ENCODE measurements at regions not wholly inside any gene's neighbourhood (a gene's known extent, or its start where the extent isn't known, plus 50 kb on each side); places are given as distances from the start of the nearest gene placed in this dataset.

DNA sequence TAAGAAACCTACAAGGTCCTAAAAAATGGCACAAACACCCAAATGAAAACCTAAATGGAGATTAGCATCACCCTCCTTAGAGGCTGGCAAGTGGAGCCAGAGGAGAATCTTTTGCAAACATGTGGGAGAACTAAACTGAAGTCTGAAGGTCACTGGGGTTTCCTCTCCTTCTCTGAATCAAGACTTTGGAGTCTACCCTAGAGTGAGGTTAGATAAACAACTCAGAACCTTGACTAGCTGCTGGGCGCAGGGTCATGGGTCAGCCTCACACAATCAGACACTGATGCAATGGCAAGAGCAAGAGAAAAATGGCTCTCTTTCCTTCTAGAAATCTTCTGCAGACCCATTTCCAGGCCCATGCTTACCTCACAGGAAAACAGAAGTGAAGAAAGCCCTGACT lies 165.8 kb downstream of the KCTD12 start:
- no peak for TF ChIP-seq POLR2A (IDR thresholded peaks at IDR 0.05; ENCODE audit: low read depth, low read length)
- TF ChIP-seq POLR2AphosphoS5 (IDR thresholded peaks at IDR 0.05; ENCODE audit: low read depth, low read length), result no peak
- no peak for TF ChIP-seq TAF1 (IDR thresholded peaks at IDR 0.05; ENCODE audit: borderline replicate concordance, low read depth, low read length)
